GM23248 (cell line): ENCODE measurements at regions not wholly inside any gene's neighbourhood (a gene's known extent, or its start where the extent isn't known, plus 50 kb on each side); places are given as distances from the start of the nearest gene placed in this dataset.

Experiments
- EZH2 ChIP-seq: fragments of 200-600 bp; sonication (generic); IDR thresholded peaks from 2 replicates; pipeline ENCODE4 v1.6.1; 2018; ENCODE audit warnings: antibody characterized with exemption, mild to moderate bottlenecking; ENCODE audit not compliant: insufficient read depth, poor library complexity, severe bottlenecking
- EZH2phosphoT487 ChIP-seq: fragments of 200-600 bp; sonication (generic); IDR thresholded peaks from 2 replicates; pipeline ENCODE4 v1.6.1; 2018; ENCODE audit warnings: antibody characterized with exemption, moderate library complexity, mild to moderate bottlenecking, low read depth; ENCODE audit not compliant: insufficient read depth

DNA sequence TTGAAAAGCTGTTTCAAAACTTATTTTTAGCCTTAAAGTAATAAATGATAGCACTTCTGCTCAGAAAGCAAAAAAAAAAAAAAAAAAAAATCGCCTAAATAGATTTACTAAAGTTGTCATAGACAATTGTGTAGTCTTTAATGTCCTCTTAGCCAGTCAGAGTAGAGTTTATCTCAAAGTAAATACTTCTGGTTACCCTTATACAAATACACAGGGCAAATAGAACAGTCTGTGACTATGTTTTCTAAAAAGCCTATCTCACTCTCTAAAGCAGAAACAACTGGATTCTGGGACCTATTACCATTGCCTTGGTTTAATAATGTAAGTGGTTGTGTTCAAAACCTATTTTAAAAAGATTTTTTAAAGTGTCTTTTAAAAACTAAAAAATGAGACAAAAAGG is 156.2 kb upstream of the THSD7A start:
- TF ChIP-seq EZH2phosphoT487 (no peak), EZH2 (no peak)
